CD4-positive, alpha-beta T cell treated with Interleukin-17A for 1 hour (primary cell): ENCODE measurements at regions not wholly inside any gene's neighbourhood (a gene's known extent, or its start where the extent isn't known, plus 50 kb on each side); places are given as distances from the start of the nearest gene placed in this dataset.

Experiments
- DNase-seq: peaks from one replicate; pipeline ENCODE4 v3.0.0-alpha.2; 2020

GRCh38 chr2:234243871-234244565, 193.5 kb downstream of the SPP2 start:
- DNase-seq: peak; percentile 13

- DNase-seq: no peak
These were observed 191.9 kb downstream of the SPP2 start for GRCh38 chr2:234242459-234242836.

GRCh38 chr2:234241656-234242458, 191.4 kb downstream of the SPP2 start:
- DNase-seq: no peak

GRCh38 chr2:234240917-234241316, 190.4 kb downstream of the SPP2 start:
- DNase-seq: no peak

- no peak for DNase-seq
These were observed 184.7 kb downstream of the SPP2 start for GRCh38 chr2:234235191-234235590.

GRCh38 chr2:234231460-234231859, 181.0 kb downstream of the SPP2 start:
- no peak for DNase-seq

- DNase-seq: no peak
These were observed 168.5 kb downstream of the SPP2 start for GRCh38 chr2:234219046-234219310.

GRCh38 chr2:234218266-234219045, 168.0 kb downstream of the SPP2 start:
- no peak for DNase-seq

- DNase-seq: no peak
These were observed 162.0 kb downstream of the SPP2 start for GRCh38 chr2:234212534-234212933.

GRCh38 chr2:234211797-234212196, 161.3 kb downstream of the SPP2 start:
- no peak for DNase-seq

GRCh38 chr2:234206738-234207137, 156.2 kb downstream of the SPP2 start:
- DNase-seq: no peak

- no peak for DNase-seq
These were observed 154.0 kb downstream of the SPP2 start for GRCh38 chr2:234204480-234204879.

- DNase-seq: no peak
These were observed 152.9 kb downstream of the SPP2 start for GRCh38 chr2:234203135-234203984.

- DNase-seq: no peak
These were observed 152.1 kb downstream of the SPP2 start for GRCh38 chr2:234202601-234203000.

- no peak for DNase-seq
These were observed 149.5 kb downstream of the SPP2 start for GRCh38 chr2:234199996-234200395.

- no peak for DNase-seq
These were observed 148.5 kb downstream of the SPP2 start for GRCh38 chr2:234198976-234199375.

GRCh38 chr2:234195516-234195915, 145.0 kb downstream of the SPP2 start:
- no peak for DNase-seq

- no peak for DNase-seq
These were observed 143.6 kb downstream of the SPP2 start for GRCh38 chr2:234193977-234194563.

GRCh38 chr2:234191819-234192407, 141.4 kb downstream of the SPP2 start:
- DNase-seq: no peak

GRCh38 chr2:234189786-234190300, 139.3 kb downstream of the SPP2 start:
- no peak for DNase-seq

- DNase-seq: no peak
These were observed 138.7 kb downstream of the SPP2 start for GRCh38 chr2:234189230-234189629.

GRCh38 chr2:234187646-234188174, 137.2 kb downstream of the SPP2 start:
- DNase-seq: no peak
